ENCODE measurements at regions not wholly inside any gene's neighbourhood (a gene's known extent, or its start where the extent isn't known, plus 50 kb on each side); places are given as distances from the start of the nearest gene placed in this dataset.

GRCh38 chrX:82230013-82230412, 1028.1 kb downstream of the SH3BGRL start:
- H3K27me3 Mint-ChIP-seq (ENCODE audit: insufficient read depth, unreplicated experiment) = no peaks in the 10 kb centered on the region
- no peak overlapping the region for H3K4me3 Mint-ChIP-seq (ENCODE audit: unreplicated experiment)
- H3K4me1 Mint-ChIP-seq (ENCODE audit: insufficient read depth, unreplicated experiment) = no peaks in the 10 kb centered on the region
- no peaks in the 10 kb centered on the region for H3K9me3 Mint-ChIP-seq (ENCODE audit: unreplicated experiment)
- no peak overlapping the region for H3K27ac Mint-ChIP-seq (ENCODE audit: low read depth, unreplicated experiment)
- DNase-seq (ENCODE audit: unreplicated experiment) = no peak
- no TSS peak for BruUV-seq (replicated peaks)
- TF ChIP-seq CTCF (IDR thresholded peaks at IDR 0.05; ENCODE audit: unreplicated experiment) = peak; percentile 11
- intact Hi-C loops (cut with micrococcal nuclease) = no loop called here
- H3K36me3 Mint-ChIP-seq (ENCODE audit: insufficient read depth, unreplicated experiment) = no peaks in the 10 kb centered on the region
- ChIA-PET POLR2A (interaction anchor here (0.9 kb wide), 1 partner anchor 528 kb away, joined by 3 read pairs; no protein-coding TSS in a partner anchor), CTCF (interaction anchor here (0.6 to 2.9 kb wide), 5 partner anchors 8 to 1532 kb away, joined by 3 to 14 read pairs (median 4); no protein-coding TSS in a partner anchor)

- intact Hi-C loops (cut with micrococcal nuclease) = loop anchor here (2.0 kb wide), 1 partner anchor 52 kb away; no protein-coding TSS in a partner anchor
- H3K36me3 Mint-ChIP-seq (ENCODE audit: insufficient read depth, unreplicated experiment) = no peaks in the 10 kb centered on the region
- TF ChIP-seq CTCF (IDR thresholded peaks at IDR 0.05; ENCODE audit: unreplicated experiment) = no peak
- CTCF ChIA-PET = no interaction called here
- no peaks in the 10 kb centered on the region for H3K4me1 Mint-ChIP-seq (ENCODE audit: insufficient read depth, unreplicated experiment)
- BruUV-seq (replicated peaks) = no TSS peak
- POLR2A ChIA-PET = no interaction called here
- DNase-seq (ENCODE audit: unreplicated experiment) = no peak
- H3K9me3 Mint-ChIP-seq (ENCODE audit: unreplicated experiment) = peaks cover 6% of the 10 kb centered on the region
- H3K4me3 Mint-ChIP-seq (ENCODE audit: unreplicated experiment) = no peak overlapping the region
- H3K27ac Mint-ChIP-seq (ENCODE audit: low read depth, unreplicated experiment) = no peak overlapping the region
- H3K27me3 Mint-ChIP-seq (ENCODE audit: insufficient read depth, unreplicated experiment) = no peaks in the 10 kb centered on the region
These were observed 1030.8 kb downstream of the SH3BGRL start for GRCh38 chrX:82232679-82233078.

- ChIA-PET CTCF (interaction anchor here (0.5 kb wide), 1 partner anchor 1266 kb away, joined by 4 read pairs; no protein-coding TSS in a partner anchor), POLR2A (no interaction called here)
- peaks cover 11% of the 10 kb centered on the region for H3K9me3 Mint-ChIP-seq (ENCODE audit: unreplicated experiment)
- H3K4me1 Mint-ChIP-seq (ENCODE audit: insufficient read depth, unreplicated experiment) = no peaks in the 10 kb centered on the region
- DNase-seq (ENCODE audit: unreplicated experiment) = no peak
- intact Hi-C loops (cut with micrococcal nuclease) = no loop called here
- no peaks in the 10 kb centered on the region for H3K27me3 Mint-ChIP-seq (ENCODE audit: insufficient read depth, unreplicated experiment)
- no peak overlapping the region for H3K4me3 Mint-ChIP-seq (ENCODE audit: unreplicated experiment)
- no peak for TF ChIP-seq CTCF (IDR thresholded peaks at IDR 0.05; ENCODE audit: unreplicated experiment)
- H3K27ac Mint-ChIP-seq (ENCODE audit: low read depth, unreplicated experiment) = no peak overlapping the region
- no TSS peak for BruUV-seq (replicated peaks)
- H3K36me3 Mint-ChIP-seq (ENCODE audit: insufficient read depth, unreplicated experiment) = no peaks in the 10 kb centered on the region
These were observed 1035.4 kb downstream of the SH3BGRL start for GRCh38 chrX:82237328-82237727.
